MG63 (cell line): ENCODE measurements at regions not wholly inside any gene's neighbourhood (a gene's known extent, or its start where the extent isn't known, plus 50 kb on each side); places are given as distances from the start of the nearest gene placed in this dataset.

Experiments
- DNase-seq: peaks from one replicate; pipeline ENCODE4 v3.0.0-alpha.2; 2020
- H3K27me3 ChIP-seq: fragments of 250-450 bp; sonication (Bioruptor Pico); 2 replicates; pipeline ENCODE4 v1.5.1; 2020; ENCODE audit warnings: mild to moderate bottlenecking, moderate library complexity
- H3K36me3 ChIP-seq: fragments of 250-450 bp; sonication (Bioruptor Pico); 2 replicates; pipeline ENCODE4 v1.5.1; 2020; ENCODE audit warnings: mild to moderate bottlenecking, moderate library complexity
- H3K4me3 ChIP-seq: fragments of 250-450 bp; sonication (Bioruptor Pico); 2 replicates; pipeline ENCODE4 v1.5.1; 2020; ENCODE audit warnings: mild to moderate bottlenecking, moderate library complexity
- H3K9me3 ChIP-seq: fragments of 250-450 bp; sonication (Bioruptor Pico); 2 replicates; pipeline ENCODE4 v1.5.1; 2020; ENCODE audit warnings: mild to moderate bottlenecking, moderate library complexity

DNA sequence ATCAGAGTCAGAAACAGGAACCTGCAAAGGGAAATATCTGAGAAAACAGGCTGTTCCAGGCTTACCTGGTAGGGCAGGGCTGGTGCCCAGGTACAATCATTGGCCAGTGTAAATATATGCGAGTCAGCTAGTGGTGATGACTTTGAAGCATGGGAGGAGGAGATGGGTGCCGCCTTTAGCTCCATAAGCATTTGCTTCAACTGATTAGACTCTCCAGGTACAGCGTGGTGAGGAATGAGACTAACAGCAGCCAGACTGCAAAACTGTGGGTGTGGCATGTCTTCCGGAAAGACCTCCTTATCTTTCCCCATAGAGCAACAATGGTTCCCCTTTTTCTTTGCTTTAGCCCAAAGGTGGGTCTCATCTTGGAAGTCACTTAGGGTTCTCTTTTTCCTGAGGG lies 137.2 kb downstream of the LRIG2 start:
- Histone ChIP-seq H3K4me3 (no peak overlapping the region), H3K9me3 (peaks cover 2% of the 10 kb centered on the region; the same call in 1 of the 2 replicates), H3K36me3 (no peaks in the 10 kb centered on the region), H3K27me3 (no peaks in the 10 kb centered on the region)
- DNase-seq, result no peak

GRCh38 chr1:113211467-113211866 lies 138.5 kb downstream of the LRIG2 start:
- no peak for DNase-seq
- no peaks in the 10 kb centered on the region for H3K36me3 ChIP-seq
- no peak overlapping the region for H3K4me3 ChIP-seq
- H3K27me3 ChIP-seq, result no peaks in the 10 kb centered on the region
- peaks cover 2% of the 10 kb centered on the region; the same call in 1 of the 2 replicates for H3K9me3 ChIP-seq

DNA sequence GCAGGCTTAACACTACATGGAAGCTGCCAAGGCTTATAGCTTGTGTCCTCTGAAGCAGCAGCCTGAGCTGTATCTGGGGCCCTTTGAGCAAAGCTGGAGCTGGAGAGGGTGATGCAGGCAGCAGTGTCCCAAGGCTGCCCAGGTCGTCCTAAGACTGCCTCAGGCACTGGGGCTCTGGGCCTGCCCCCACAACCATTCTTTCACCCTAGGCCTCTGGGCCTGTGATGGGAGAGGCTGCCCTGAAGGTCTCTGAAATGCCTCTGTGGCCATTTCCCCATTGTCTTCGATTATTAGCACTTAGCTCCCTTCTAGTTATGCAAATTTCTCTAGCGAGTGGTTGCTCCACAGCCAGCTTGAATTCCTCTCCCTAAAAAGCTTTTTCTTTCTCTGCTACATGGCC lies 142.0 kb downstream of the LRIG2 start:
- Histone ChIP-seq H3K9me3 (peaks cover 2% of the 10 kb centered on the region; the same call in 1 of the 2 replicates), H3K36me3 (no peaks in the 10 kb centered on the region), H3K27me3 (no peaks in the 10 kb centered on the region), H3K4me3 (no peak overlapping the region)
- DNase-seq, result no peak

DNA sequence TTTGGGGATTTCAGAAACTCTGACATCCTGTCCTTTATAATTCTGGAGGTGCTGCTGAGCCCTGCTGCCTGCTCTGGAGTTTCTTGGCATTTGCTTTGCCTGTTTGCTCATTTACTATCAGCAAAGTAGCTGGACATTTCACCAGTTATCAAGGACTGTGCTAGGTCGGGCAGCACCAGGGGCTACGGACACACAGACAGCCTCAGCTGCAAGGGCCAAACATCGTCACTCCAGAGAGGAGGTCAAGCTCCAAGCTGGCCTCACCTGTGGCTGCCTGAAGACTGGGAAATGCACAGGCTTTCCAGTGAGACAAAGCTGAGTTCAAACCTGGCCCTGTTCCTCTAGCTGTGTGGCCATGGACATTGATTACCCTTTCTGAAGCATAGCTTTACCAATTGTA lies 143.7 kb downstream of the LRIG2 start:
- H3K4me3 ChIP-seq, result no peak overlapping the region
- peaks cover 2% of the 10 kb centered on the region; the same call in 1 of the 2 replicates for H3K9me3 ChIP-seq
- H3K36me3 ChIP-seq, result no peaks in the 10 kb centered on the region
- H3K27me3 ChIP-seq, result no peaks in the 10 kb centered on the region
- DNase-seq, result no peak

DNA sequence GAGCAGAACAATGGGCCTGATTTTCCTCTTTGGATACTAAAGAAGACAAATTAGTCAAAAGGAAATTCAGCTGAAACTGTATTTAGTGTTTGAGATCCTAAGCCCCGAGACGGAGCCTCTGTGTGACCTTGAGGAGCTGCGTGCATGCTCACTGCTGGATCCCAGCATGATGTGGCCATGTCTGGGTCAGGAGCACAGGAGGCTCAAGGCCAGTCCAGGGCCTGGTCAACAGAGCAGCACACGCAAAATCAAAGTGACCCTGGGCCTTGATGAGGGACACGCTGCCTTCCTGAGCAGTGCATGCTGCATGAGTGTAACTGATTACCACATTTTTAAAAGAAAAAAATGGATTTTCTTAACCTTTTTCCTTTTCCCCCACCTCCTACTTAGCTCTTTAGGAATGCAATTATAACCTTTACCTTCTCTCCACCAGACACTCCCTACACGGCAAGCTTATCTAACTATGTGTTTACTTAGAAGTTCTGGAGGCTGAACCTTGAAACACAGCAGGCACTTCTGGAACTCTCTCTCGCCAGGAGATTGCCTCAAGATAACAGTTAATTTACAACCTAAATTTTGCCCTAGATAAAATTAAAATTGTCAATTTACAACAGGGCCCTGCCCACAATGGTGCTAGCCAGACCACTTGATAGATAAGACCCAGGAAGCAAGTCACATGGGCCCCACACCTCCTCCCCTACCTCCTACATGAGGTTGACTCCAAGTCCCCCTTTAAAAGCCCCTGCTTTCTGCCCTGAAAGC lies 144.6 kb downstream of the LRIG2 start:
- Histone ChIP-seq H3K36me3 (no peaks in the 10 kb centered on the region), H3K27me3 (no peaks in the 10 kb centered on the region), H3K4me3 (no peak overlapping the region), H3K9me3 (peaks cover 2% of the 10 kb centered on the region; the same call in 1 of the 2 replicates)
- DNase-seq, result no peak

GRCh38 chr1:113219377-113219776 lies 146.4 kb downstream of the LRIG2 start:
- H3K4me3 ChIP-seq, result no peak overlapping the region
- peak; percentile 9 for DNase-seq
- no peaks in the 10 kb centered on the region for H3K9me3 ChIP-seq
- H3K36me3 ChIP-seq, result no peaks in the 10 kb centered on the region
- no peaks in the 10 kb centered on the region for H3K27me3 ChIP-seq

DNA sequence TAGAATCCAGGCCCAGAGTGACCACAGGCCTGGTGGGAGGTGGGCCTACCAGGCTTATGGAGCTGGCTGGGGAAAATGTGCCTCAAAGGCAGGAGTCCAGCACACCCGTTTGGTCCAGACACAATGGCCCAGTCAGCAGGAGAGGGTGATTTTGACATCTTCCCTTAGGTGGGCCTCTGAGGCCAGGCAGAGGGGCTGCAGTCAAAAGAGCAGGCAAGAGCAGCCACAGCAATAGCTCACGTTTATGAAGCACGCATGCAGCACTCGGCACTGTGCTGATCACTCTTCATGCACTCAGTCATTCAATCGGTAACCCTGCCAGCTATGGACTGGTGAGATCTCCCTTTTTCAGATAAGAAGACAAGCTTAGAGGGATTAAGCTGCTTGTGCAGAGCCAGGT lies 146.8 kb downstream of the LRIG2 start:
- no peak overlapping the region for H3K4me3 ChIP-seq
- H3K27me3 ChIP-seq, result no peaks in the 10 kb centered on the region
- no peak for DNase-seq
- H3K36me3 ChIP-seq, result no peaks in the 10 kb centered on the region
- no peaks in the 10 kb centered on the region for H3K9me3 ChIP-seq

GRCh38 chr1:113223040-113223439 lies 150.0 kb downstream of the LRIG2 start:
- no peak for DNase-seq
- no peaks in the 10 kb centered on the region for H3K27me3 ChIP-seq
- H3K9me3 ChIP-seq, result no peaks in the 10 kb centered on the region
- no peak overlapping the region for H3K4me3 ChIP-seq
- no peaks in the 10 kb centered on the region for H3K36me3 ChIP-seq

GRCh38 chr1:113223546-113223945 lies 150.5 kb downstream of the LRIG2 start:
- no peaks in the 10 kb centered on the region for H3K27me3 ChIP-seq
- no peak for DNase-seq
- no peaks in the 10 kb centered on the region for H3K9me3 ChIP-seq
- no peak overlapping the region for H3K4me3 ChIP-seq
- no peaks in the 10 kb centered on the region for H3K36me3 ChIP-seq

DNA sequence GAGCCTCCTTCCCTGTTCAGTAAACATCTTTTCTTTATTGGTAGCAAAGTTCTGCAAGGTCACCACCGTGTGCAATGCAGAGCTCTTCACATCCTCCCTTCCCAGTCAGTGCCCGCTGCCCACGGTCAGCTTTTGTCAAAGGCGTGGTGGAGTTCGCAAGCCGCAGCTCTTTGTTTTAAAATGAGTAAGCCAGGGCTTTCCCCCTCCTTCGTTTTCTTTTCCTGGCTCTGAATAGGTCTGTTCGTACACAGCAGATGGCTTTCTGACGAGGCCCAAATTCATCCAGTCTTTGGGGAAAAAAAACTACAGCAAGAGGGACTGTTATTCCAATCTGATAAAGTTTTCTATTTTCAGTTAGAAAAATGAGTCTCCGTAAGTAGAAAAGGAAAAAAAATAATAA lies 153.2 kb downstream of the LRIG2 start:
- peak; percentile 31 for DNase-seq
- H3K36me3 ChIP-seq, result no peaks in the 10 kb centered on the region
- no peak overlapping the region for H3K4me3 ChIP-seq
- no peaks in the 10 kb centered on the region for H3K9me3 ChIP-seq
- H3K27me3 ChIP-seq, result no peaks in the 10 kb centered on the region

- no peak overlapping the region for H3K4me3 ChIP-seq
- DNase-seq, result no peak
- no peaks in the 10 kb centered on the region for H3K27me3 ChIP-seq
- H3K9me3 ChIP-seq, result no peaks in the 10 kb centered on the region
- no peaks in the 10 kb centered on the region for H3K36me3 ChIP-seq
Observed at GRCh38 chr1:113231866-113232265, 158.4 kb upstream of the MAGI3 start.

GRCh38 chr1:113233441-113233840 lies 156.9 kb upstream of the MAGI3 start:
- Histone ChIP-seq H3K4me3 (no peak overlapping the region), H3K27me3 (no peaks in the 10 kb centered on the region), H3K9me3 (no peaks in the 10 kb centered on the region), H3K36me3 (no peaks in the 10 kb centered on the region)
- DNase-seq, result no peak

DNA sequence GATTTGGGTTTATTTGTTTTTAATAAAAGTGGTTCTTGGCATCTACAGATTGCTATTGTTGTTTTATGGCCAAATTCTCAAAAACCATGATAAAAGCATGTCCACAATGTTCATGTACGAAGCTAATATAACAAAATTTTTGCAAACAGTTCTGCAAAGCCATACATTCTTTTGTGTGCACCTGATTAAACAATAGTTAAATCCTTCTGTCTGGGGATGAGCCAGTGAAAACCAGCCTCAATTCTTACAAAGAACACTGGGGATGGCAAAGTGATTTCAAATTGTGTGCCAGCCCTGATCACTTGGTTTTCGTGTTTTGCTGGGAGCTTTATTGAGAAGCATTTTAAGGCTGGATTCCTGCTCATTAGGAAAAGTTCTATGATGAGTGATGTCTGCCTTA lies 149.1 kb upstream of the MAGI3 start:
- Histone ChIP-seq H3K9me3 (no peaks in the 10 kb centered on the region), H3K27me3 (no peaks in the 10 kb centered on the region), H3K36me3 (no peaks in the 10 kb centered on the region), H3K4me3 (no peak overlapping the region)
- no peak for DNase-seq

DNA sequence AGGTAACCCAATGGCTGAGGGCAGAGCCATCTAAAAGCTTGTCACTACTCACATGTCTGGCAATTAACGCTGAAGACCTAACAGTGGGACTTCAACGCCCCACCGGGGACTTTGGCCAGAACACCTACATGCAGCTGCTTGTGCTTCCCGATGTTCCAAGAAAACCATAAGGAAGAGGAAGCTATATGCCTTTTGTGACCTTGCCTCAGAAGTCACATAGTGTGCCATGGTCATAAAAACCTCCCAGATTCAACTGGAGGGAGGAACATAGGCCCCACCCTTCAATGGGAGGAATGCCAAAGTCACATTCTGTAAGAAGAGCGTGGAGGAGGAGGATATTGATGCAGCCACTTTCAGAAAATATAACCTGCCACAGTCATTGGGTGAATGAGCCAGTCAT lies 147.8 kb upstream of the MAGI3 start:
- no peaks in the 10 kb centered on the region for H3K27me3 ChIP-seq
- H3K9me3 ChIP-seq, result no peaks in the 10 kb centered on the region
- no peak for DNase-seq
- H3K36me3 ChIP-seq, result no peaks in the 10 kb centered on the region
- no peak overlapping the region for H3K4me3 ChIP-seq

DNA sequence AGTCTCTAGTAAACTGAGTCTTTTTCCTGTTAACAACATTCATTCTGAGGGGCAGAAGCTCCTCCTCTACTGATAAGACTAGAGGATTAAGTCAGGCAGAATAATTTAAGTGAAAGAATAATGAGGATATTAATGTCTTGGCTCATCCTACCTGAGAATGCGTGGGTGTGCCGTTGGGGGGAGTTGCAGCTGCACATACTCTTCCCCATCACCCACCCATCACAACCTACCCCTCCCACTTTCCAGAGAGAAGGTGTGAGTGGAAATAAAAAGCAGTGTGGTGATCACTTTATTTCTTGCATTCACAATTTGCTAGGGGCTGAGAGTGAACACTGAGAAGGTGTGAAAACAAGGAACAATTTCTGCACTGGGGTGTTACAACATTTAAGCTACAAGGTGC lies 146.8 kb upstream of the MAGI3 start:
- H3K9me3 ChIP-seq, result no peaks in the 10 kb centered on the region
- H3K4me3 ChIP-seq, result no peak overlapping the region
- no peak for DNase-seq
- H3K36me3 ChIP-seq, result no peaks in the 10 kb centered on the region
- no peaks in the 10 kb centered on the region for H3K27me3 ChIP-seq

DNA sequence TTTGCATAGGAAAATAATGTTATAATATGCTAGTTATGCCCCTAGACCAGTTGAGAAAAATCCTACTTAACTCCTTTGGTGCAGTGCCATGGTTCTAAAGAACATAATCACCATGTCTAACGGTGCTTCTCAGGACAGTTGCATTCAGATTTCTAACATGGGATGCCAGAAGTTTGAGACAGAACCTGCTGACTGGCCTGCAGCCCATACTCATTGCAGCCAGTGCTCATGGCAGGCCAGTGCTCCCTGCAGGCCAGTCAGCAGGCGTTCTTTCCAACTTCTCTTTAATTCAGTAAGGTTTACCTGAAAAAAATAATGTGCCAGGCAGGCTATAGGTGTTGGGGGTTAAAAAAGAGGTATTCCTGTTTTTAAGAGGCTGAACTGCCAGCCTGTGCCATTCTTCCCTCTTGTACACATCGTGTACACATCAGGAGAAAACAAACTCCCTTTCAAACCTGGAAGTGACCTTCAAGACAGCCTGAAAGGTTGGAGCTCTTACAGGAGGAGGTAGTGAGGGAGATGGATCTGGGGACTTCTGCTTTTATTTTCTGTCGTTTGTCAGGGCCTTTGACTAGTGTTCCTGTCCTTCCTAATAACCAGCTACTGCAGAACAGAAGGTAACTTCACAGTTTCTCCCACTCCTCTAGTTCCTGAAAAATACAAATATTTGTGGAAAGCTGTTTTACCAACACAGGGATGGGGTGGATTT lies 146.0 kb upstream of the MAGI3 start:
- Histone ChIP-seq H3K36me3 (no peaks in the 10 kb centered on the region), H3K27me3 (no peaks in the 10 kb centered on the region), H3K9me3 (no peaks in the 10 kb centered on the region), H3K4me3 (no peak overlapping the region)
- DNase-seq, result no peak

DNA sequence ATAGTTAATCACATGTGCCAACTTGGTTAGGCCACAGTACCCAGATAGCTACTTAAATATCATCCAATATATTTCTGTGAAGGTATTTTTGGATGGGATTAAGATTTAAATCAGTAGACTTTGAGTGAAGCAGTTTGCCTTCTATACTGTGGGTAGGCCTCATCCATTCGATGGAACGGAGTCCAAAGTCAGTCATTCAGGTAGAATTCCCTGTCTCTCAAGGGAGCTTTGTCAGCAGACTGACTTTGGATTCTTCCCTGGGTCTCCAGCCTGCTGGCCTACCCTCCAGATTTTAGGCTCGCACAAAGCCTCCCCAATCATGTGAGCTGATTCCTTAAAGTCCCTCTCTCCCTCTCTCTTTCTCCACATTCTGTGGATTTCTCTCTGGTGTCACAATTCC lies 145.1 kb upstream of the MAGI3 start:
- no peak for DNase-seq
- Histone ChIP-seq H3K36me3 (no peaks in the 10 kb centered on the region), H3K4me3 (no peak overlapping the region), H3K27me3 (no peaks in the 10 kb centered on the region), H3K9me3 (no peaks in the 10 kb centered on the region)

- no peak for DNase-seq
- Histone ChIP-seq H3K9me3 (no peaks in the 10 kb centered on the region), H3K4me3 (no peak overlapping the region), H3K27me3 (no peaks in the 10 kb centered on the region), H3K36me3 (no peaks in the 10 kb centered on the region)
Observed at GRCh38 chr1:113246929-113247328, 143.4 kb upstream of the MAGI3 start.
